ENCODE measurements at regions not wholly inside any gene's neighbourhood (a gene's known extent, or its start where the extent isn't known, plus 50 kb on each side); places are given as distances from the start of the nearest gene placed in this dataset.

DNA sequence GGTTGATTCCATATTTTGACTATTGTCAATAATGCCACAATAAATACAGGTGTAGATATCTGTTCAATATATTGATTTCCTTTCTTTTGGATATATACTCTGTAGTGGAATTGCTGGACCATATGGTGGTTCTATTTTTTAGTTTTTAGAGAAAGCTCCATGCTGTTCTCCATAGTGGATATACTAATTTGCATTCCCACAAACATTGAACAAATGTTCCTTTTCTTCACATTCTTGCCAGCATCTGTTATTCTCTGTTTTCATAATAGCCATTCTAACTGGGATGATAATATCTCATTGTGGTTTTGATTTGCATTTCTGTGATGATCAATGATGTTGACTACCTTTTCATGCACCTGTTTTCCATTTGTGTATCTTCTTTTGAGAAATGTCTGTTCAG is 973.7 kb downstream of the REEP3 start:
- CTCF ChIA-PET = no interaction called here
- ATAC-seq (ENCODE audit: low read depth) = no peak
- intact Hi-C loops (cut with micrococcal nuclease) = no loop called here
- Histone ChIP-seq H3K4me2 (replicated peaks; ENCODE audit: low read depth, low read length, poor library complexity, severe bottlenecking) (no peak overlapping the region), H3K9ac (ENCODE audit: low read length) (no peak overlapping the region), H3K4me1 (ENCODE audit: control insufficient read depth in 2 of 2, insufficient read depth in 2 of 2, low read length in 2 of 2) (no peaks in the 10 kb centered on the region), H3K27ac (ENCODE audit: low read length in 2 of 2) (no peak overlapping the region), H3K36me3 (replicated peaks in 1 of 2; ENCODE audit: control extremely low read depth in 1 of 2, control insufficient read depth in 1 of 2, extremely low read depth in 1 of 2, insufficient read depth in 2 of 2, low read length in 1 of 2) (no peaks in the 10 kb centered on the region), H3K79me2 (ENCODE audit: control insufficient read depth, insufficient read depth, low read length) (no peaks in the 10 kb centered on the region), H3K27me3 (replicated peaks in 1 of 4; ENCODE audit: control extremely low read depth in 1 of 4, control insufficient read depth in 3 of 4, insufficient read depth in 4 of 4, low read length in 3 of 4) (no peaks in the 10 kb centered on the region), H2AFZ (ENCODE audit: insufficient read depth, low read depth, low read length, poor library complexity, severe bottlenecking) (no peak overlapping the region), H3K9me3 (ENCODE audit: control extremely low read depth in 1 of 3, control insufficient read depth in 2 of 3, insufficient read depth in 1 of 3, low read length in 2 of 3) (peaks cover 0 to 4% (median 0%) of the 10 kb centered on the region in 3 donors), H4K20me1 (ENCODE audit: control insufficient read depth, insufficient read depth, low read length, poor library complexity, severe bottlenecking) (no peaks in the 10 kb centered on the region), H3K4me3 (ENCODE audit: control extremely low read depth in 1 of 5, extremely low read depth in 1 of 5, insufficient read depth in 1 of 5, low read depth in 2 of 5, low read length in 4 of 5) (no peak overlapping the region)
- DNase-seq = no peak
- Mint-ChIP-seq H3K4me3 (no peak overlapping the region), H3K27me3 (no peaks in the 10 kb centered on the region), H3K9me3 (ENCODE audit: insufficient read depth) (peaks cover 8% of the 10 kb centered on the region), H3K4me1 (no peaks in the 10 kb centered on the region), H3K27ac (no peak overlapping the region)
- POLR2A ChIA-PET = no interaction called here
- TF ChIP-seq EZH2 (IDR thresholded peaks at IDR 0.05; ENCODE audit: borderline replicate concordance, insufficient read depth, low read depth, low read length, poor library complexity, severe bottlenecking) (no peak), CTCF (IDR thresholded peaks at IDR 0.05) (no peak)

GRCh38 chr10:64497306-64497705 is 976.1 kb downstream of the REEP3 start:
- no peak overlapping the region for H3K27ac Mint-ChIP-seq
- Histone ChIP-seq H3K27ac (ENCODE audit: low read length in 2 of 2) (no peak overlapping the region), H2AFZ (ENCODE audit: insufficient read depth, low read depth, low read length, poor library complexity, severe bottlenecking) (no peak overlapping the region), H3K79me2 (ENCODE audit: control insufficient read depth, insufficient read depth, low read length) (no peaks in the 10 kb centered on the region), H3K36me3 (replicated peaks in 1 of 2; ENCODE audit: control extremely low read depth in 1 of 2, control insufficient read depth in 1 of 2, extremely low read depth in 1 of 2, insufficient read depth in 2 of 2, low read length in 1 of 2) (no peaks in the 10 kb centered on the region), H4K20me1 (ENCODE audit: control insufficient read depth, insufficient read depth, low read length, poor library complexity, severe bottlenecking) (no peaks in the 10 kb centered on the region), H3K4me2 (replicated peaks; ENCODE audit: low read depth, low read length, poor library complexity, severe bottlenecking) (no peak overlapping the region), H3K4me1 (ENCODE audit: control insufficient read depth in 2 of 2, insufficient read depth in 2 of 2, low read length in 2 of 2) (no peaks in the 10 kb centered on the region), H3K9ac (ENCODE audit: low read length) (no peak overlapping the region), H3K9me3 (ENCODE audit: control extremely low read depth in 1 of 3, control insufficient read depth in 2 of 3, insufficient read depth in 1 of 3, low read length in 2 of 3) (peaks cover 0 to 4% (median 0%) of the 10 kb centered on the region in 3 donors), H3K4me3 (ENCODE audit: control extremely low read depth in 1 of 5, extremely low read depth in 1 of 5, insufficient read depth in 1 of 5, low read depth in 2 of 5, low read length in 4 of 5) (no peak overlapping the region), H3K27me3 (replicated peaks in 1 of 4; ENCODE audit: control extremely low read depth in 1 of 4, control insufficient read depth in 3 of 4, insufficient read depth in 4 of 4, low read length in 3 of 4) (no peaks in the 10 kb centered on the region)
- peaks cover 8% of the 10 kb centered on the region for H3K9me3 Mint-ChIP-seq (ENCODE audit: insufficient read depth)
- POLR2A ChIA-PET = no interaction called here
- H3K4me1 Mint-ChIP-seq = no peaks in the 10 kb centered on the region
- H3K4me3 Mint-ChIP-seq = no peak overlapping the region
- intact Hi-C loops (cut with micrococcal nuclease) = no loop called here
- ATAC-seq (ENCODE audit: low read depth) = no peak
- no CpG with 5 or more reads among the region's 8 CpGs for WGBS (ENCODE audit: insufficient coverage)
- TF ChIP-seq EZH2 (IDR thresholded peaks at IDR 0.05; ENCODE audit: borderline replicate concordance, insufficient read depth, low read depth, low read length, poor library complexity, severe bottlenecking) = no peak
- TF ChIP-seq CTCF (IDR thresholded peaks at IDR 0.05) = no peak
- CTCF ChIA-PET = no interaction called here
- no peak for DNase-seq
- H3K27me3 Mint-ChIP-seq = no peaks in the 10 kb centered on the region

Data from B cell (primary cell).